Upper lobe of left lung (tissue), 4 donors: ENCODE measurements at regions not wholly inside any gene's neighbourhood (a gene's known extent, or its start where the extent isn't known, plus 50 kb on each side); places are given as distances from the start of the nearest gene placed in this dataset.

ENCODE experiments used
- EP300 ChIP-seq, 4 donors: sonication (generic); formaldehyde crosslinking; IDR thresholded peaks; one replicate each; pipeline ENCODE4 v1.5.1; 2017; ENCODE audit warnings: antibody characterized with exemption in 4 of 4, control low read depth in 2 of 4
- POLR2AphosphoS5 ChIP-seq, 2 donors: sonication (generic); formaldehyde crosslinking; IDR thresholded peaks; one replicate each; pipeline ENCODE4 v1.5.1; 2017; ENCODE audit warnings: antibody characterized with exemption in 2 of 2
- TF ChIP-seq, protein P1 (sequence below), 6 experiments: fragments of 450-650 bp in 4 of 6; fragments of 200-600 bp in 2 of 6; sonication (generic) in 2 of 6; IDR thresholded peaks; one replicate each; pipeline ENCODE4 v1.5.1; 2016 to 2019; ENCODE audit warnings: antibody characterized with exemption in 6 of 6

- TF ChIP-seq, protein P1, sequence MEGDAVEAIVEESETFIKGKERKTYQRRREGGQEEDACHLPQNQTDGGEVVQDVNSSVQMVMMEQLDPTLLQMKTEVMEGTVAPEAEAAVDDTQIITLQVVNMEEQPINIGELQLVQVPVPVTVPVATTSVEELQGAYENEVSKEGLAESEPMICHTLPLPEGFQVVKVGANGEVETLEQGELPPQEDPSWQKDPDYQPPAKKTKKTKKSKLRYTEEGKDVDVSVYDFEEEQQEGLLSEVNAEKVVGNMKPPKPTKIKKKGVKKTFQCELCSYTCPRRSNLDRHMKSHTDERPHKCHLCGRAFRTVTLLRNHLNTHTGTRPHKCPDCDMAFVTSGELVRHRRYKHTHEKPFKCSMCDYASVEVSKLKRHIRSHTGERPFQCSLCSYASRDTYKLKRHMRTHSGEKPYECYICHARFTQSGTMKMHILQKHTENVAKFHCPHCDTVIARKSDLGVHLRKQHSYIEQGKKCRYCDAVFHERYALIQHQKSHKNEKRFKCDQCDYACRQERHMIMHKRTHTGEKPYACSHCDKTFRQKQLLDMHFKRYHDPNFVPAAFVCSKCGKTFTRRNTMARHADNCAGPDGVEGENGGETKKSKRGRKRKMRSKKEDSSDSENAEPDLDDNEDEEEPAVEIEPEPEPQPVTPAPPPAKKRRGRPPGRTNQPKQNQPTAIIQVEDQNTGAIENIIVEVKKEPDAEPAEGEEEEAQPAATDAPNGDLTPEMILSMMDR (IDR thresholded peaks at IDR 0.05) = no peak
- TF ChIP-seq POLR2AphosphoS5 (IDR thresholded peaks at IDR 0.05) (no peak), EP300 (IDR thresholded peaks at IDR 0.05) (no peak)
These were observed 61.6 kb upstream of the TNFRSF21 start for GRCh38 chr6:47371139-47371869.
